GM23338 (cell line): ENCODE measurements at regions not wholly inside any gene's neighbourhood (a gene's known extent, or its start where the extent isn't known, plus 50 kb on each side); places are given as distances from the start of the nearest gene placed in this dataset.
A peak's percentile ranks its signal among the peaks of the same experiment; 100 is the strongest.

Experiments
- ATAC-seq: fragments of 200-7000 bp; cut with Tn5 transposase; 3 replicates; pipeline ENCODE4 v1.9.1; 2020
- DNase-seq: peaks from one replicate; pipeline ENCODE4 v3.0.0-alpha.2; 2015; ENCODE audit warnings: low spot score
- H2AFZ ChIP-seq: fragments of 200-600 bp; sonication (generic); 2 replicates; pipeline ENCODE4 v1.8.0; 2016; ENCODE audit warnings: antibody characterized with exemption, mild to moderate bottlenecking, moderate library complexity
- H3F3A ChIP-seq: fragments of 200-600 bp; sonication (generic); replicated peaks from 2 replicates; pipeline ENCODE4 v1.8.0; 2017; ENCODE audit warnings: antibody characterized with exemption, mixed run types, low read depth
- H3K27ac ChIP-seq: fragments of 200-600 bp; sonication (generic); 2 replicates; pipeline ENCODE4 v1.6.1; 2016; ENCODE audit warnings: low read depth
- H3K27me3 ChIP-seq: fragments of 200-600 bp; sonication (generic); 2 replicates; pipeline ENCODE4 v1.8.0; 2016; ENCODE audit warnings: mild to moderate bottlenecking, mixed run types, moderate library complexity; ENCODE audit not compliant: insufficient read depth
- H3K36me3 ChIP-seq: fragments of 200-600 bp; sonication (generic); 2 replicates; pipeline ENCODE4 v1.8.0; 2016; ENCODE audit warnings: mild to moderate bottlenecking; ENCODE audit not compliant: insufficient read depth
- H3K4me1 ChIP-seq: fragments of 200-600 bp; sonication (generic); 2 replicates; pipeline ENCODE4 v1.8.0; 2016; ENCODE audit warnings: mild to moderate bottlenecking, moderate library complexity; ENCODE audit not compliant: insufficient read depth
- H3K4me2 ChIP-seq: fragments of 200-600 bp; sonication (generic); 2 replicates; pipeline ENCODE4 v1.7.1; 2017; ENCODE audit warnings: mixed run types
- H3K4me3 ChIP-seq: fragments of 200-600 bp; sonication (generic); 2 replicates; pipeline ENCODE4 v1.6.1; 2016; ENCODE audit warnings: mixed run types
- H3K79me2 ChIP-seq: fragments of 200-600 bp; sonication (generic); replicated peaks from 2 replicates; pipeline ENCODE4 v1.8.0; 2017; ENCODE audit warnings: mild to moderate bottlenecking; ENCODE audit not compliant: insufficient read depth
- H3K9me2 ChIP-seq: fragments of 200-600 bp; sonication (generic); 2 replicates; pipeline ENCODE4 v1.8.0; 2017; ENCODE audit not compliant: insufficient read depth
- H4K20me1 ChIP-seq: fragments of 200-600 bp; sonication (generic); replicated peaks from 2 replicates; pipeline ENCODE4 v1.8.0; 2017; ENCODE audit warnings: mild to moderate bottlenecking; ENCODE audit not compliant: insufficient read depth
- H3K27ac Mint-ChIP-seq: 2 replicates; pipeline ENCODE4 v1.8.0; 2020; ENCODE audit warnings: inconsistent platforms, mild to moderate bottlenecking, moderate library complexity, mixed read lengths
- H3K27me3 Mint-ChIP-seq: 3 replicates; pipeline ENCODE4 v1.8.0; 2022; ENCODE audit warnings: low read depth, mild to moderate bottlenecking, moderate library complexity, mixed read lengths, inconsistent platforms; ENCODE audit not compliant: insufficient read depth, poor library complexity
- H3K36me3 Mint-ChIP-seq: 3 replicates; pipeline ENCODE4 v1.8.0; 2021; ENCODE audit warnings: low read depth, mild to moderate bottlenecking, inconsistent platforms, moderate library complexity, mixed read lengths
- H3K4me1 Mint-ChIP-seq: 3 replicates; pipeline ENCODE4 v1.8.0; 2020; ENCODE audit warnings: mild to moderate bottlenecking, inconsistent platforms, mixed read lengths
- H3K4me3 Mint-ChIP-seq: 3 replicates; pipeline ENCODE4 v1.8.0; 2021; ENCODE audit warnings: moderate library complexity, mild to moderate bottlenecking, inconsistent platforms, mixed read lengths
- H3K9me3 Mint-ChIP-seq: 3 replicates; pipeline ENCODE4 v1.8.0; 2020; ENCODE audit warnings: moderate library complexity, mild to moderate bottlenecking, inconsistent platforms, mixed read lengths
- CREB1 ChIP-seq: fragments of 250-450 bp; sonication (Bioruptor Pico); IDR thresholded peaks from 2 replicates; pipeline ENCODE4 v1.5.0; 2020; ENCODE audit warnings: low read depth, mild to moderate bottlenecking, moderate library complexity
- CTCF ChIP-seq, 2 experiments: fragments of 200-600 bp in 1 of 2; sonication (generic) in 1 of 2; conservative IDR thresholded peaks; 2 replicates each; pipeline versions ENCODE4 v1.5.1 to v1.6.1; 2016 to 2017; ENCODE audit warnings: antibody characterized with exemption in 2 of 2, low read depth in 2 of 2, mild to moderate bottlenecking in 2 of 2, moderate library complexity in 1 of 2
- EZH2 ChIP-seq: fragments of 200-600 bp; sonication (generic); IDR thresholded peaks from one replicate; pipeline ENCODE4 v1.8.0; 2017; ENCODE audit warnings: antibody characterized with exemption, mild to moderate bottlenecking, low read depth; ENCODE audit not compliant: unreplicated experiment
- NANOG ChIP-seq: IDR thresholded peaks from 2 replicates; pipeline ENCODE4 v1.6.1; 2016; ENCODE audit warnings: antibody characterized with exemption, borderline replicate concordance
- ZNF462 ChIP-seq: fragments of 250-450 bp; sonication (Bioruptor Pico); IDR thresholded peaks from 2 replicates; pipeline ENCODE4 v1.5.0; 2020; ENCODE audit warnings: mild to moderate bottlenecking, moderate library complexity

GRCh38 chr2:234632527-234633391, 135.9 kb upstream of the ARL4C start:
- Mint-ChIP-seq H3K36me3 (peaks cover 24% of the 10 kb centered on the region), H3K27ac (peak overlapping the region; percentile 62), H3K27me3 (peaks cover 8% of the 10 kb centered on the region), H3K4me1 (peaks cover 48% of the 10 kb centered on the region), H3K4me3 (no peak overlapping the region), H3K9me3 (peaks cover 24% of the 10 kb centered on the region)
- Histone ChIP-seq H3K27ac (peak overlapping the region; percentile 86), H3K4me1 (peaks cover 43% of the 10 kb centered on the region), H3K4me3 (no peak overlapping the region), H3K79me2 (no peaks in the 10 kb centered on the region), H4K20me1 (no peaks in the 10 kb centered on the region), H3K36me3 (no peaks in the 10 kb centered on the region), H3K27me3 (no peaks in the 10 kb centered on the region), H2AFZ (peak overlapping the region; percentile 60; the same call in 1 of the 2 replicates), H3K9me2 (no peaks in the 10 kb centered on the region), H3K4me2 (peak overlapping the region; percentile 59), H3F3A (peaks cover 6% of the 10 kb centered on the region; the same call in 1 of the 2 replicates)
- TF ChIP-seq NANOG, result no peak
- no peak for TF ChIP-seq EZH2
- ATAC-seq (peak; percentile 69), DNase-seq (peak; percentile 27)

- Mint-ChIP-seq H3K36me3 (peaks cover 16% of the 10 kb centered on the region; the same call in 2 of the 3 replicates), H3K9me3 (peaks cover 16% of the 10 kb centered on the region), H3K4me1 (peaks cover 51% of the 10 kb centered on the region), H3K4me3 (no peak overlapping the region), H3K27ac (peak overlapping the region; percentile 62), H3K27me3 (peaks cover 8% of the 10 kb centered on the region)
- Histone ChIP-seq H3F3A (peaks cover 6% of the 10 kb centered on the region; the same call in 1 of the 2 replicates), H3K4me2 (peak overlapping the region; percentile 59), H3K27ac (peak overlapping the region; percentile 86), H3K9me2 (no peaks in the 10 kb centered on the region), H4K20me1 (no peaks in the 10 kb centered on the region), H3K4me3 (no peak overlapping the region), H3K4me1 (peaks cover 49% of the 10 kb centered on the region), H2AFZ (peak overlapping the region; percentile 60; the same call in 1 of the 2 replicates), H3K27me3 (no peaks in the 10 kb centered on the region), H3K79me2 (no peaks in the 10 kb centered on the region), H3K36me3 (no peaks in the 10 kb centered on the region)
- ATAC-seq (peak; percentile 87), DNase-seq (peak; percentile 59)
- TF ChIP-seq CTCF (conservative IDR thresholded peaks at IDR 0.05; ENCODE audit: low read depth in 2 of 2) (no peak), ZNF462 (CRISPR knock-in tag) (peak; percentile 50), NANOG (no peak), CREB1 (CRISPR knock-in tag) (no peak)
Observed at GRCh38 chr2:234631646-234632514, 135.0 kb upstream of the ARL4C start.
